ENCODE measurements at regions not wholly inside any gene's neighbourhood (a gene's known extent, or its start where the extent isn't known, plus 50 kb on each side); places are given as distances from the start of the nearest gene placed in this dataset.

GRCh38 chr13:33739254-33739653, 78.7 kb upstream of the RFC3 start:
- Histone ChIP-seq H3K4me1 (ENCODE audit: control insufficient read depth, insufficient read depth, low read length) (peaks cover 4% of the 10 kb centered on the region), H3K27ac (ENCODE audit: low read depth, low read length) (peak overlapping the region; percentile 59), H3K4me3 (ENCODE audit: low read depth, low read length) (no peak overlapping the region), H3K36me3 (ENCODE audit: control insufficient read depth, insufficient read depth, low read length) (no peaks in the 10 kb centered on the region), H3K9me3 (ENCODE audit: control insufficient read depth, insufficient read depth, low read length) (no peaks in the 10 kb centered on the region), H3K27me3 (ENCODE audit: control insufficient read depth, insufficient read depth, low read length) (no peaks in the 10 kb centered on the region)
- no peak for DNase-seq (ENCODE audit: low read depth in 4 of 6, low spot score in 6 of 6)
- WGBS (ENCODE audit: insufficient coverage): 86% methylated on average over 3 of the region's 4 CpGs

- no peak overlapping the region for H3K4me3 ChIP-seq (ENCODE audit: low read depth, low read length)
- no peaks in the 10 kb centered on the region for H3K27me3 ChIP-seq (ENCODE audit: control insufficient read depth, insufficient read depth, low read length)
- peaks cover 4% of the 10 kb centered on the region for H3K4me1 ChIP-seq (ENCODE audit: control insufficient read depth, insufficient read depth, low read length)
- no peaks in the 10 kb centered on the region for H3K36me3 ChIP-seq (ENCODE audit: control insufficient read depth, insufficient read depth, low read length)
- peak overlapping the region; percentile 59 for H3K27ac ChIP-seq (ENCODE audit: low read depth, low read length)
- no peaks in the 10 kb centered on the region for H3K9me3 ChIP-seq (ENCODE audit: control insufficient read depth, insufficient read depth, low read length)
- WGBS (ENCODE audit: insufficient coverage): no CpG with 5 or more reads among the region's 2 CpGs
- DNase-seq (ENCODE audit: low read depth in 4 of 6, low spot score in 6 of 6): peak in 1 of 6 donors; percentile 26
Measured at GRCh38 chr13:33740134-33740538, 77.8 kb upstream of the RFC3 start.

- Histone ChIP-seq H3K36me3 (ENCODE audit: control insufficient read depth, insufficient read depth, low read length) (no peaks in the 10 kb centered on the region), H3K4me1 (ENCODE audit: control insufficient read depth, insufficient read depth, low read length) (peaks cover 4% of the 10 kb centered on the region), H3K27me3 (ENCODE audit: control insufficient read depth, insufficient read depth, low read length) (no peaks in the 10 kb centered on the region), H3K4me3 (ENCODE audit: low read depth, low read length) (no peak overlapping the region), H3K9me3 (ENCODE audit: control insufficient read depth, insufficient read depth, low read length) (no peaks in the 10 kb centered on the region), H3K27ac (ENCODE audit: low read depth, low read length) (no peak overlapping the region)
- WGBS (ENCODE audit: insufficient coverage): 100% methylated on average over 1 of the region's 4 CpGs
- DNase-seq (ENCODE audit: low read depth in 4 of 6, low spot score in 6 of 6): no peak
Measured at GRCh38 chr13:33742321-33742720, 75.6 kb upstream of the RFC3 start.

DNA sequence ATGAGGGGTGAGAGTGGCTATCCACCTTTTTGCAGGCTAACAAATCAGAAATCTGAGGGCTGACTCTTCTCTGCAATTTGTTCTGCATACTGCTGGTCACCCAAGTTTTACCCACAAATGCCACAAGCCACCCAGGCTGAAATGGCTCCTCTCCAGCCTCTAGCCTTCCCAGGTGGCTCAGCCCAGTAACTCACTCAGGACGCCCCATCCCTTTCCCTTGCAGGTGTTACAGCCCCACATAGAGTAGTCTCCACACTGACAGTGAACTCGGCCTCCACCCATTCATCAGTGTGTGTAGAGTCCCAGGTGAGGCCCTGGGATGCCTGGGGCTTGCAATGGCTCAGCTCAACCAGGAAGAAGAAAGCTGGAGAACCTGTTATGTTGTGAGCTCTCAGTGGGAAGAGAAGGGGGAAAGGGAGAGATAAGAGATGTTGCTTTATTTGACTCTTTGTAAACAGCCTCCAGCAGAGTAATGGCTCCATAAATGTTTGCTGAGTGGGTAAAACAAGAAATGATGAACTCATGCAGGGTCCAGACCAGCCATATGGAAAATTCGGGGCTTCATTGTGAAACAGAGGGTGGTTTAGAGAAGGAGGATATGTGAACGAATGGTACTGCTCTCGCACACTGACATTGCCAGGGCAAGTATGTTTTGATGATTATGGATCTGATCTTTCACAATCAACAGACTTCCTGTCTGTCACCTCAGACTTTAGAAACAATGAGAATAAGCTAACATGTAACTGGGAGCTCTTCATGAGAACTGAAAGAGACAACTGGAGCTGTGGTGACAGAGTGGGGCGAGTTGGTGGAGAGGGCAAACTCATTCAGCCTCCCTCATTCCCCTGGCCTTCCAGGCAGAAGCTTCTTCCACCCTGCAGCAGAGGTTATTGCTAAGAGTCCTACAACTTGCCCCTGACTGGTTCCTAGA, 74.2 kb upstream of the RFC3 start:
- Histone ChIP-seq H3K36me3 (ENCODE audit: control insufficient read depth, insufficient read depth, low read length) (no peaks in the 10 kb centered on the region), H3K4me3 (ENCODE audit: low read depth, low read length) (no peak overlapping the region), H3K27me3 (ENCODE audit: control insufficient read depth, insufficient read depth, low read length) (no peaks in the 10 kb centered on the region), H3K4me1 (ENCODE audit: control insufficient read depth, insufficient read depth, low read length) (peaks cover under 1% of the 10 kb centered on the region), H3K9me3 (ENCODE audit: control insufficient read depth, insufficient read depth, low read length) (no peaks in the 10 kb centered on the region), H3K27ac (ENCODE audit: low read depth, low read length) (no peak overlapping the region)
- no peak for DNase-seq (ENCODE audit: low read depth in 4 of 6, low spot score in 6 of 6)
- WGBS (ENCODE audit: insufficient coverage): 88% methylated on average over 1 of the region's 6 CpGs

DNA sequence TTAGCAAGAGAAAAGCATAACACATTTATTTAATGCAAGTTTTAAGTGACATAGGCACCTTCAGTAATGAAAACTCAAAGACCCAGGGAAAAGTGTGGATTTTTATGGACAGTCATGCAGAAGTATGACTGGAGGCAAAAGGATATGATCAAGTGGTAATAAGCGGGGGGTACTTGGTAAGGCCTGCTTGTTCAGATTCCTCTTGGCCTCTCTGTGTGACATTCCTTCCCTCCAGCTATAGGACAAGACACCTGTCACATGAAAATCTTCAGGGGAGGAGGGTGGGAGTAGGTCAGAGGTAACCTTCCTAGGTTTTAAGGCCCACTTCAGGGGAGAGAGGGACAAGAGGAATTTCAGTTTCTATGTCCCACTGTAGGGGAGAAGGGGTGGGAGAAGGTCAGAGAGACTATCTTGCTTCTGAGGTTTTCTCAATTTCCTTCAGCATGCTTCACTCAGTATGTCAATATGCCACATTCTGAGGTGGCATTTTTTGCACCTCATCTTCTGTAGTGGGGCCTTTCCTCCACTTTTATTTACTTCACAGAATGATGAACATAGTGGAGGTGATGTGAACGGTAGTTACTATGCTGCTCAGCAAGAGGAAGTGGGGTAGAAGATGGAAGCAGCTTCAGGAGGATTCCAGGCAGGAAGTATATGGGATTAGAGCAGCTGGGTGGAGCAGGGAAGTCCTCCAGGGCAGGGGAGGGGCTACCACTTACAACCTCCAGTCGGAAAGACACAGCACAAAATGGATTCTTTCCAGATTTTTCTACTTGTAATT, 73.2 kb upstream of the RFC3 start:
- Histone ChIP-seq H3K9me3 (ENCODE audit: control insufficient read depth, insufficient read depth, low read length) (no peaks in the 10 kb centered on the region), H3K27ac (ENCODE audit: low read depth, low read length) (no peak overlapping the region), H3K36me3 (ENCODE audit: control insufficient read depth, insufficient read depth, low read length) (no peaks in the 10 kb centered on the region), H3K27me3 (ENCODE audit: control insufficient read depth, insufficient read depth, low read length) (no peaks in the 10 kb centered on the region), H3K4me3 (ENCODE audit: low read depth, low read length) (no peak overlapping the region), H3K4me1 (ENCODE audit: control insufficient read depth, insufficient read depth, low read length) (no peaks in the 10 kb centered on the region)
- peak in 1 of 6 donors; percentile 47 for DNase-seq (ENCODE audit: low read depth in 4 of 6, low spot score in 6 of 6)
- 80% methylated on average over 1 of the region's 3 CpGs for WGBS (ENCODE audit: insufficient coverage)

DNA sequence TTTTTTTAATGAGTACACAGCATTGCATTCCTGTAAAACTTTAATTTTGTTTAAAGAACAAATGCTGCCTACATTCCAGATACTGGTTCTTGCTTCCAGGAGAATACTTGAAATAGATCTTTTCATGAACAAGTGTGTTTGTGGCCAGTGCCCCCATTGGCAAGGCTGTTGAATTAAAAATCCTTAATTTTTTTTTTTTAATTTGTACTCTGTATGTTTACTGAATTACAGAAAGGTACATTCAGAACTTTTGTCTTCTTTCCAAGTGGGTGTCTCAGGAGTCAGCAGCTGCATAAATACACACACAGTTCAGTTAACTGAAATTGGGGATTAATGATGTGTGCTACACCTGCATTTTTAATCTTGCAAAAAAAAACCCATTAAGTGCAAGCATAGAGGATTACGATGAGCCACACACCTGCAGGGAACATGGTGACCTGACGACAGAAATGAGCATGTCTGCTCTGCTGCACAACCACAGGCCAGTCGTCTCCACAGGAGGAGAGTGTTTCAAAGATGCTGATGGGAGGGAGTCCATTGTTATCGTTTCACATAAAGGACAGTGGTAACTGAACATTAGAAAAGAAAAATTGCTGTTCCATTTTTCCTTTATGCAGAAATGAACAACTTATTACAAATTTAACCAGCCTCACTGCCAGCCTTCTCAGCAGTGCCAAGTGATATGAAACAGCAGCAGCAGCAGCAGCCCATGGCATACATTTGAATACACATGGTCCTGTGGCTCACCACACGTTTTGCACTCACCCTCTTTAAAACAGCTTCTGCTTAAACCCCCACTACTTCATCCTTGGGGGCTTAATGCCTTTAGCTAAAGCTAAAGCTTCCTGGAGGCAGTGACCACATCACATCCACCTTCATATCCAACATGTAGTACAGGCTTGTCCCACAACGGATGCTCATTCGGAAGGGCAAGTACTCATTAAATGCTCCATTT, 72.3 kb upstream of the RFC3 start:
- H3K9me3 ChIP-seq (ENCODE audit: control insufficient read depth, insufficient read depth, low read length): no peaks in the 10 kb centered on the region
- DNase-seq (ENCODE audit: low read depth in 4 of 6, low spot score in 6 of 6): peak in 3 of 6 donors; percentile 17 to 89 (median 32)
- H3K27me3 ChIP-seq (ENCODE audit: control insufficient read depth, insufficient read depth, low read length): no peaks in the 10 kb centered on the region
- no peak overlapping the region for H3K4me3 ChIP-seq (ENCODE audit: low read depth, low read length)
- H3K36me3 ChIP-seq (ENCODE audit: control insufficient read depth, insufficient read depth, low read length): no peaks in the 10 kb centered on the region
- H3K4me1 ChIP-seq (ENCODE audit: control insufficient read depth, insufficient read depth, low read length): no peaks in the 10 kb centered on the region
- H3K27ac ChIP-seq (ENCODE audit: low read depth, low read length): no peak overlapping the region
- 24% methylated on average over 4 of the region's 7 CpGs for WGBS (ENCODE audit: insufficient coverage)

- DNase-seq (ENCODE audit: low read depth in 4 of 6, low spot score in 6 of 6): no peak
- no peak overlapping the region for H3K4me3 ChIP-seq (ENCODE audit: low read depth, low read length)
- WGBS (ENCODE audit: insufficient coverage): no CpG with 5 or more reads among the region's 2 CpGs
- no peaks in the 10 kb centered on the region for H3K36me3 ChIP-seq (ENCODE audit: control insufficient read depth, insufficient read depth, low read length)
- H3K4me1 ChIP-seq (ENCODE audit: control insufficient read depth, insufficient read depth, low read length): no peaks in the 10 kb centered on the region
- no peaks in the 10 kb centered on the region for H3K27me3 ChIP-seq (ENCODE audit: control insufficient read depth, insufficient read depth, low read length)
- no peaks in the 10 kb centered on the region for H3K9me3 ChIP-seq (ENCODE audit: control insufficient read depth, insufficient read depth, low read length)
- no peak overlapping the region for H3K27ac ChIP-seq (ENCODE audit: low read depth, low read length)
Measured at GRCh38 chr13:33746867-33747266, 71.1 kb upstream of the RFC3 start.

- no peaks in the 10 kb centered on the region for H3K36me3 ChIP-seq (ENCODE audit: control insufficient read depth, insufficient read depth, low read length)
- 80% methylated on average over 1 of the region's 2 CpGs for WGBS (ENCODE audit: insufficient coverage)
- H3K27me3 ChIP-seq (ENCODE audit: control insufficient read depth, insufficient read depth, low read length): no peaks in the 10 kb centered on the region
- DNase-seq (ENCODE audit: low read depth in 4 of 6, low spot score in 6 of 6): no peak
- H3K9me3 ChIP-seq (ENCODE audit: control insufficient read depth, insufficient read depth, low read length): no peaks in the 10 kb centered on the region
- no peak overlapping the region for H3K4me3 ChIP-seq (ENCODE audit: low read depth, low read length)
- H3K27ac ChIP-seq (ENCODE audit: low read depth, low read length): no peak overlapping the region
- no peaks in the 10 kb centered on the region for H3K4me1 ChIP-seq (ENCODE audit: control insufficient read depth, insufficient read depth, low read length)
Measured at GRCh38 chr13:33751151-33751550, 66.8 kb upstream of the RFC3 start.

GRCh38 chr13:33752094-33752493, 65.9 kb upstream of the RFC3 start:
- H3K9me3 ChIP-seq (ENCODE audit: control insufficient read depth, insufficient read depth, low read length): no peaks in the 10 kb centered on the region
- no peaks in the 10 kb centered on the region for H3K27me3 ChIP-seq (ENCODE audit: control insufficient read depth, insufficient read depth, low read length)
- no peak overlapping the region for H3K4me3 ChIP-seq (ENCODE audit: low read depth, low read length)
- H3K4me1 ChIP-seq (ENCODE audit: control insufficient read depth, insufficient read depth, low read length): no peaks in the 10 kb centered on the region
- no peaks in the 10 kb centered on the region for H3K36me3 ChIP-seq (ENCODE audit: control insufficient read depth, insufficient read depth, low read length)
- H3K27ac ChIP-seq (ENCODE audit: low read depth, low read length): no peak overlapping the region
- no peak for DNase-seq (ENCODE audit: low read depth in 4 of 6, low spot score in 6 of 6)
